ENCODE measurements at regions not wholly inside any gene's neighbourhood (a gene's known extent, or its start where the extent isn't known, plus 50 kb on each side); places are given as distances from the start of the nearest gene placed in this dataset.

- TF ChIP-seq EZH2phosphoT487 (IDR thresholded peaks at IDR 0.05; ENCODE audit: unreplicated experiment): no peak
- no peak for TF ChIP-seq POLR2AphosphoS5 (IDR thresholded peaks at IDR 0.05; ENCODE audit: low read depth)
- no peak for TF ChIP-seq CTCF (conservative IDR thresholded peaks at IDR 0.05; ENCODE audit: low read depth in 2 of 2)
- no peak for TF ChIP-seq REST (IDR thresholded peaks at IDR 0.05; ENCODE audit: unreplicated experiment)
- no peak for TF ChIP-seq EZH2 (IDR thresholded peaks at IDR 0.05; ENCODE audit: low read depth, unreplicated experiment)
- TF ChIP-seq CREB1 (CRISPR knock-in tag; IDR thresholded peaks at IDR 0.05; ENCODE audit: low read depth): no peak
- TF ChIP-seq JUNB (IDR thresholded peaks at IDR 0.05; ENCODE audit: unreplicated experiment): no peak
- no peak for TF ChIP-seq NANOG (IDR thresholded peaks at IDR 0.05; ENCODE audit: borderline replicate concordance)
- TF ChIP-seq ZNF114 (CRISPR knock-in tag; IDR thresholded peaks at IDR 0.05): no peak
- TF ChIP-seq ZNF331 (CRISPR knock-in tag; IDR thresholded peaks at IDR 0.05; ENCODE audit: low read depth): no peak
- no peak for TF ChIP-seq ZNF462 (CRISPR knock-in tag; IDR thresholded peaks at IDR 0.05)
- no peak for TF ChIP-seq ETS1 (IDR thresholded peaks at IDR 0.05)
Measured at GRCh38 chr13:59274958-59275727, 888.6 kb downstream of the DIAPH3 start.

Measured in GM23338 (cell line).